Spleen (tissue), 7 donors: ENCODE measurements at regions not wholly inside any gene's neighbourhood (a gene's known extent, or its start where the extent isn't known, plus 50 kb on each side); places are given as distances from the start of the nearest gene placed in this dataset.

Source experiments
- POLR2A ChIP-seq, 3 donors: fragments of 450-650 bp; IDR thresholded peaks; one replicate each; pipeline ENCODE4 v1.5.1; 2017; ENCODE audit warnings: antibody characterized with exemption in 3 of 3, mild to moderate bottlenecking in 1 of 3
- TF ChIP-seq, protein P1 (sequence below), 11 experiments: fragments of 200-600 bp in 7 of 11; fragments of 450-650 bp in 4 of 11; sonication (generic) in 4 of 11; IDR thresholded peaks in 8 of 11; conservative IDR thresholded peaks in 3 of 11; 1 replicate in 7 of 11; 2 replicates in 4 of 11; pipeline versions ENCODE4 v1.4.0 to v1.8.0; 2016 to 2021; ENCODE audit warnings: antibody characterized with exemption in 11 of 11, inconsistent platforms in 4 of 11, mild to moderate bottlenecking in 1 of 11
- donor health status: DM: no; HTN: no; CAD: no; lungs with moderate emphysema.
- donor health status: DM: no; HTN: no; CAD: no.
- donor health status: DM: no; HTN: no; CAD: no.

DNA sequence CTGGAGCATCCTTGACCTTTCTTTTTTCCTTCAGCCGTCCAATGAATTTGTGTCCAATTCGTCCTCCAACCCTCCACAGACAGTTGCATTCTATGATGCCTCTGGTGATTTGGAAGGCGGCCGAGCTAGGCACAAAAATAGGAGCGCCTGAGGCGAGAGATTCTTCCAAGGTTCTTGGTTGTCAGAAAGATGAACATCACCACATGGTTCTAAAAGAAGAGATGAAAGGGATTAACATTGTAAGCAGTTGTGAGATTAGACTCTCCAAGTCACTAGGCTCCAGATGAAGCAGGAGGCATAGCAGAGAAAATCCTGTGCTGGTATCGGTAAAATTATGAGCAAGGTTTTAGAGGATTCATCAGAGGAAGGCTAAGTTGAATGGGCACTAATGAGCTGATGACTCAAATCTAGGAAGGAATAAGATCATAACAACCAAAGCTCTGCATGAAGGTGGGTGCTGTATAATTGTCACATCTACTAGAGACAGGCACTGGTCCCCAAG is 75.4 kb upstream of the MAP4K3 start:
- TF ChIP-seq, protein P1, sequence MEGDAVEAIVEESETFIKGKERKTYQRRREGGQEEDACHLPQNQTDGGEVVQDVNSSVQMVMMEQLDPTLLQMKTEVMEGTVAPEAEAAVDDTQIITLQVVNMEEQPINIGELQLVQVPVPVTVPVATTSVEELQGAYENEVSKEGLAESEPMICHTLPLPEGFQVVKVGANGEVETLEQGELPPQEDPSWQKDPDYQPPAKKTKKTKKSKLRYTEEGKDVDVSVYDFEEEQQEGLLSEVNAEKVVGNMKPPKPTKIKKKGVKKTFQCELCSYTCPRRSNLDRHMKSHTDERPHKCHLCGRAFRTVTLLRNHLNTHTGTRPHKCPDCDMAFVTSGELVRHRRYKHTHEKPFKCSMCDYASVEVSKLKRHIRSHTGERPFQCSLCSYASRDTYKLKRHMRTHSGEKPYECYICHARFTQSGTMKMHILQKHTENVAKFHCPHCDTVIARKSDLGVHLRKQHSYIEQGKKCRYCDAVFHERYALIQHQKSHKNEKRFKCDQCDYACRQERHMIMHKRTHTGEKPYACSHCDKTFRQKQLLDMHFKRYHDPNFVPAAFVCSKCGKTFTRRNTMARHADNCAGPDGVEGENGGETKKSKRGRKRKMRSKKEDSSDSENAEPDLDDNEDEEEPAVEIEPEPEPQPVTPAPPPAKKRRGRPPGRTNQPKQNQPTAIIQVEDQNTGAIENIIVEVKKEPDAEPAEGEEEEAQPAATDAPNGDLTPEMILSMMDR (IDR thresholded peaks at IDR 0.05 in 8 of 11, conservative IDR thresholded peaks at IDR 0.05 in 3 of 11), result no peak
- TF ChIP-seq POLR2A (IDR thresholded peaks at IDR 0.05), result no peak
